Activated naive CD8-positive, alpha-beta T cell treated with anti-CD3 and anti-CD28 coated beads, Interleukin-2, amount 50 U/mL, for 24 hours (primary cell): ENCODE measurements at regions not wholly inside any gene's neighbourhood (a gene's known extent, or its start where the extent isn't known, plus 50 kb on each side); places are given as distances from the start of the nearest gene placed in this dataset.
"Not testable (repeated sequence)": the region's sequence is repeated elsewhere in the genome, so short reads cannot be mapped to it uniquely, and the experiment has no call there.

Experiments used
- ATAC-seq: fragments of 150-1000 bp; cut with Tn5 transposase; one replicate; pipeline ENCODE4 v1.10.0; 2021
- DNase-seq: peaks from one replicate; pipeline ENCODE4 v3.0.0; 2021
- H3K27ac Mint-ChIP-seq: one replicate; pipeline ENCODE4 v1.8.0; 2021; ENCODE audit warnings: mild to moderate bottlenecking, mixed read lengths
- H3K27me3 Mint-ChIP-seq: one replicate; pipeline ENCODE4 v1.8.0; 2021; ENCODE audit warnings: mixed read lengths
- H3K36me3 Mint-ChIP-seq: one replicate; pipeline ENCODE4 v1.8.0; 2021; ENCODE audit warnings: low read depth, mixed read lengths
- H3K4me1 Mint-ChIP-seq: one replicate; pipeline ENCODE4 v1.8.0; 2021; ENCODE audit warnings: mixed read lengths
- H3K4me3 Mint-ChIP-seq: one replicate; pipeline ENCODE4 v1.8.0; 2021; ENCODE audit warnings: mild to moderate bottlenecking, moderate library complexity, mixed read lengths
- H3K9me3 Mint-ChIP-seq: one replicate; pipeline ENCODE4 v1.8.0; 2021; ENCODE audit warnings: mixed read lengths

DNA sequence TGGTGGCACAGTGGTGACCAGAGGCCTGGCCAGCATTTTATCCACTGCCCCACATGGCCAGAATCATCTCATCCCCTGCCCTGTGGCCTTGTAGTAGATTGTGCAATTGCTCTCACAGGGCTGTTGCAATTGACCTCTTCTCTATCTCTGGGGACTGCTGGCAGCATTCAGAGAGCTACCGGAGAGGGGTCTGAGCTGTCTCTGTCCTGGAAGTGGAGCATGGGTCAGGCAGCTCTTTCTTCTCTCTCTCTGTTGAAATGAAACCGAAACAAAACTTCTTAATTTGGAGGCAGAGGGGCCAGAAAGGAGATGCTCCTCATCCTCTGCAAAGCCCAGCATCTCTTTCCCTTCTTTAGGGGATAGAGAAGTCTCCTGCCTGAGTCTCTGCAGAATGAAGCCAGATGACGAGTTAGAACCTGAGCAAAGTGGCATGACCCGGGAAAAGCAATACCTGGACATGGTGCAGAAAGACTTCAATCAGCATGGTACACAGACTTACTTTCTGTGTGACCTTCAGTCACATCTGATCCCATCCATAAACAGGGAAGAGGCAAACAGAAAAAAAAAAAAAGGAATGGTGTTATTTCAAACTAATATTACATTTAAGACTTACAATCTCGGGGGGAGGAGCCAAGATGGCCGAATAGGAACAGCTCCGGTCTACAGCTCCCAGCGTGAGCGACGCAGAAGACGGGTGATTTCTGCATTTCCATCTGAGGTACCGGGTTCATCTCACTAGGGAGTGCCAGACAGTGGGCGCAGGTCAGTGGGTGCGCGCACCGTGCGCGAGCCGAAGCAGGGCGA, 144.5 kb upstream of the BCL6 start:
- ATAC-seq: no peak
- Mint-ChIP-seq H3K27ac (no peak overlapping the region), H3K4me3 (no peak overlapping the region)

GRCh38 chr3:187890405-187890752, 145.1 kb upstream of the BCL6 start:
- H3K9me3 Mint-ChIP-seq, DNase-seq, H3K27me3 Mint-ChIP-seq, H3K4me1 Mint-ChIP-seq, H3K36me3 Mint-ChIP-seq, ATAC-seq, H3K27ac Mint-ChIP-seq, H3K4me3 Mint-ChIP-seq: not testable (repeated sequence)

More for the DNA sequence above, 144.5 kb upstream of the BCL6 start:
- H3K36me3 Mint-ChIP-seq: no peaks in the 10 kb centered on the region
- no peaks in the 10 kb centered on the region for H3K27me3 Mint-ChIP-seq
- H3K4me1 Mint-ChIP-seq: peaks cover 5% of the 10 kb centered on the region
- no peaks in the 10 kb centered on the region for H3K9me3 Mint-ChIP-seq
- no peak for DNase-seq

DNA sequence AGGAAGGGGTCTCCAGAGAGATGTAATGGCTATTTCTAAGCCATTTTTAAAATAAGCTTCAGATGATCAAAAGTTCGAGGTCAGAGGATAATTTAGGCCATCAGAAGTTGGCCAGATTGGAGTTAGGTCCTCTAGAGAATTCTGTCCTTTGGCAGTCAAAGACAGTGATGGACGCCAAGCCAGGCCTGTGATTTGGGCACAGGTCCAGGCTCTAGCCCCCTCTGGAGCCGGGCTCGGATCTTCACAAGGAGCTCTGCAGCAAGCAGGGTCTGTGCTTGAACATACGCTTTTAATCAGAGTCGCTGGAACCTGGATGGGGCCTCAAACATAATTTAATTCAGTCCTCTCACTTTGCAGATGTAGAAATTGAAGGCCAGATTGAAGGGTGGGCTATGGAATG, 151.4 kb upstream of the BCL6 start:
- H3K4me1 Mint-ChIP-seq: peaks cover 7% of the 10 kb centered on the region
- ATAC-seq (no peak), DNase-seq (no peak)
- no peak overlapping the region for H3K4me3 Mint-ChIP-seq
- H3K9me3 Mint-ChIP-seq: no peaks in the 10 kb centered on the region
- no peak overlapping the region for H3K27ac Mint-ChIP-seq
- H3K27me3 Mint-ChIP-seq: no peaks in the 10 kb centered on the region
- no peaks in the 10 kb centered on the region for H3K36me3 Mint-ChIP-seq

- no peak overlapping the region for H3K4me3 Mint-ChIP-seq
- DNase-seq: no peak
- no peak for ATAC-seq
These were observed 154.0 kb upstream of the BCL6 start for GRCh38 chr3:187899246-187899645.

DNA sequence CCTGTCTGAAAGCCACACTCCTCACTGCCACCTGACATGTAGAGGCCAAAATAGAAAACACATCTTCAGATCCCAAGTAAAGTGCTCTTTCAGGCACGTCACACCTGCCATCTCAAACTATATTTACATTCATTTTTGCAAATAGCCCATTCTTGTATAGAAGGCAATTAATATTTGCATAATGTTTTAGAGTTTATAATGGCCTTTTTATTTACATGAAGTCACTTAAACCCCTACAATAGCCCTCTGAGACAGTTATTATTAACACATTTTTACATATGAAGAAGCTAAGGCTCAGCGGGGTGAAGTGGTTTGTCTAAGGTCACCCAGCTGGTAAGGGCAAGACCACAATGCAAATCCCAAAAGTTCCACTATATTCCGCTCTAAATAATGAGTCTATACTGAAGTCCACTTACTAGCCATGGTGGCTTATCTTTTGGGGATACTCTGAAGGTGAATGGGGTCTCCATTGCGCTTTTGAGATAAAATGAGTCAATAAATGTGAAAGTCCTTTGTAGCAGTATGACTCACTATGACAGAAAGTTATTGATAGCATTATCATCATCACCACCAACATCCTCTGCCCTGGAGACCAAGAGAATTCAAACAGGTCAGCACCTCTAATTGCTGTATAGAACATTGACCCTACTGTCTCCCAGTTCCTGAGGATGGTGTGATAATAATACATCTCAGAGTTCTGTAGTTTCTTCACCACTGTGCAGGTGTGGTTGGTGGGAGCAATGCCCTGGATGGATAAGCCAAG, 155.9 kb upstream of the BCL6 start:
- Mint-ChIP-seq H3K9me3 (no peaks in the 10 kb centered on the region), H3K27ac (no peak overlapping the region), H3K36me3 (no peaks in the 10 kb centered on the region), H3K27me3 (no peaks in the 10 kb centered on the region), H3K4me1 (peaks cover 10% of the 10 kb centered on the region), H3K4me3 (no peak overlapping the region)
- no peak for DNase-seq
- peak; percentile 78 for ATAC-seq

More at GRCh38 chr3:187899246-187899645, 154.0 kb upstream of the BCL6 start:
- Mint-ChIP-seq H3K27ac (no peak overlapping the region), H3K27me3 (no peaks in the 10 kb centered on the region), H3K4me1 (peaks cover 10% of the 10 kb centered on the region), H3K9me3 (no peaks in the 10 kb centered on the region), H3K36me3 (no peaks in the 10 kb centered on the region)

DNA sequence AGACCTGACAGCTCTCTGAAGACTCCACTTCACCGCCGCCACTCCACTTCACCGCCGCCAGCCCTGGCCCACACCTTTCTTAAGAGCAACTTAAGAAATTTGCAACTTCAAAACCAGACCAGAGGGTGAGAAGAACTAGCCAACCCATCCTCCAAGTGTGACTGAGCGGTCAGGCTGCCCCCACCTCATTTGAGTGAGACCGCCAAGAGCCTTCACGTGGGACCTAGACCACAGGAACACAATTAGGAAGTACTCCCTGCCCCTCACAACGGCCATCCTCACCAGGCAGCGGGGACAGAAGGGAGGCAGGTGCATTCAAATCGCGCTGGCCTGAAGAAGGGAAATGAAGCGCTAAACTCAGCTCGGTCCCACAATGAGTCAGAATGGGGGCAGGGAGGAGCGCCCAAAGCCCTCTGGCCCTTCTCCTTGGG, 156.8 kb upstream of the BCL6 start:
- Mint-ChIP-seq H3K4me1 (peaks cover 10% of the 10 kb centered on the region), H3K27ac (no peak overlapping the region), H3K4me3 (no peak overlapping the region), H3K36me3 (no peaks in the 10 kb centered on the region), H3K27me3 (no peaks in the 10 kb centered on the region), H3K9me3 (no peaks in the 10 kb centered on the region)
- ATAC-seq: no peak
- no peak for DNase-seq

DNA sequence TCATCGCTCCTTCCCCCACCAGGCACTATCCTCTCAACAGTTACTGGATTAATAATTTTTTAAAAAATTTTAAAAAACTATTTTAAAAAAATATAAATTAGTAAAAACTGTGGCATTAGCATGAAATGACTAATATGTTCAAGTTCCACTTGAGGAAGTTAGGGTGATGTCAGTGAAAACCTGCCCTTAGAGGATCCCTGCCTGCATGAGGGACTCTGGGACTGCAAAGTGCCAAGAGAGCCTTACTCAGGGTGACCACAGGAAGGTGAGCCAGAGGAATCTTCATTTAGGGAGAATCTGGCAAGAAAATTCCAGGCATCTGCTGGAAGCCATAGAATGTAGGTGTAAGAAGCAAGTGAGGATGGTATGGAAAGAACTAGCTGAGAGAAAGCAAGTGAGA, 157.7 kb upstream of the BCL6 start:
- no peak for DNase-seq
- Mint-ChIP-seq H3K27ac (no peak overlapping the region), H3K36me3 (no peaks in the 10 kb centered on the region), H3K27me3 (no peaks in the 10 kb centered on the region), H3K4me1 (peaks cover 10% of the 10 kb centered on the region), H3K4me3 (no peak overlapping the region), H3K9me3 (no peaks in the 10 kb centered on the region)
- no peak for ATAC-seq

GRCh38 chr3:187903697-187904096, 158.4 kb upstream of the BCL6 start:
- no peaks in the 10 kb centered on the region for H3K9me3 Mint-ChIP-seq
- DNase-seq (no peak), ATAC-seq (no peak)
- H3K36me3 Mint-ChIP-seq: no peaks in the 10 kb centered on the region
- peaks cover 2% of the 10 kb centered on the region for H3K27me3 Mint-ChIP-seq
- H3K4me3 Mint-ChIP-seq: no peak overlapping the region
- H3K27ac Mint-ChIP-seq: no peak overlapping the region
- peaks cover 10% of the 10 kb centered on the region for H3K4me1 Mint-ChIP-seq

- Mint-ChIP-seq H3K4me1 (peaks cover 15% of the 10 kb centered on the region), H3K36me3 (no peaks in the 10 kb centered on the region), H3K9me3 (no peaks in the 10 kb centered on the region), H3K4me3 (no peak overlapping the region), H3K27me3 (peaks cover 2% of the 10 kb centered on the region), H3K27ac (no peak overlapping the region)
- no peak for DNase-seq
- ATAC-seq: no peak
These were observed 161.1 kb upstream of the BCL6 start for GRCh38 chr3:187906416-187906815.

GRCh38 chr3:187906920-187907319, 161.7 kb upstream of the BCL6 start:
- peaks cover 10% of the 10 kb centered on the region for H3K4me1 Mint-ChIP-seq
- H3K4me3 Mint-ChIP-seq: no peak overlapping the region
- no peak overlapping the region for H3K27ac Mint-ChIP-seq
- ATAC-seq (no peak), DNase-seq (no peak)
- H3K36me3 Mint-ChIP-seq: no peaks in the 10 kb centered on the region
- no peaks in the 10 kb centered on the region for H3K9me3 Mint-ChIP-seq
- H3K27me3 Mint-ChIP-seq: peaks cover 2% of the 10 kb centered on the region

GRCh38 chr3:187909866-187910265, 164.6 kb upstream of the BCL6 start:
- Mint-ChIP-seq H3K36me3 (no peaks in the 10 kb centered on the region), H3K9me3 (no peaks in the 10 kb centered on the region), H3K27me3 (peaks cover 3% of the 10 kb centered on the region), H3K27ac (no peak overlapping the region), H3K4me1 (peaks cover 14% of the 10 kb centered on the region), H3K4me3 (no peak overlapping the region)
- no peak for ATAC-seq
- DNase-seq: no peak

- H3K4me3 Mint-ChIP-seq: no peak overlapping the region
- H3K27me3 Mint-ChIP-seq: peaks cover 3% of the 10 kb centered on the region
- ATAC-seq (no peak), DNase-seq (no peak)
- H3K36me3 Mint-ChIP-seq: no peaks in the 10 kb centered on the region
- no peaks in the 10 kb centered on the region for H3K9me3 Mint-ChIP-seq
- no peak overlapping the region for H3K27ac Mint-ChIP-seq
- H3K4me1 Mint-ChIP-seq: peaks cover 30% of the 10 kb centered on the region
These were observed 166.7 kb upstream of the BCL6 start for GRCh38 chr3:187912007-187912406.

DNA sequence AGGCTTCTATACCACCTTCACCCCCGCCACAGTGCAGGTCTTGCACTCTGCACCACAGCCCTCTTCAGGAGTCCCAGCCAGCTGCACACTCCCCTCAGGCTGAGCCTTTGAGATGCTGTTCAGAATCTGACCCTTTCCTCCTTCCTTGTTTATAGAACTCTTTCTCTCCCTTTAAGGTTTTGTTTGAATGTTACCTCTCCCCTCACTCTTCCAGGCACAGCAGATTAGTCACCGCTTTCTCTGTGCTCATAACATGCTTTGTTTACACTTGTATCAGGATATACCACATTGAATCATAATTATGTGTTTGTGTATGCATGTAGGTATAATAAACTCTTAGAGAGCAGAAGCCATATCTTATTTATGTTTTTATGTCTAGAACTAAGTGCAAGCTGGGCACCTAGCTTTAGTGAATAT, 168.4 kb upstream of the BCL6 start:
- ATAC-seq (no peak), DNase-seq (no peak)
- no peaks in the 10 kb centered on the region for H3K9me3 Mint-ChIP-seq
- H3K4me3 Mint-ChIP-seq: no peak overlapping the region
- no peak overlapping the region for H3K27ac Mint-ChIP-seq
- peaks cover 45% of the 10 kb centered on the region for H3K4me1 Mint-ChIP-seq
- no peaks in the 10 kb centered on the region for H3K36me3 Mint-ChIP-seq
- H3K27me3 Mint-ChIP-seq: peaks cover 1% of the 10 kb centered on the region

DNA sequence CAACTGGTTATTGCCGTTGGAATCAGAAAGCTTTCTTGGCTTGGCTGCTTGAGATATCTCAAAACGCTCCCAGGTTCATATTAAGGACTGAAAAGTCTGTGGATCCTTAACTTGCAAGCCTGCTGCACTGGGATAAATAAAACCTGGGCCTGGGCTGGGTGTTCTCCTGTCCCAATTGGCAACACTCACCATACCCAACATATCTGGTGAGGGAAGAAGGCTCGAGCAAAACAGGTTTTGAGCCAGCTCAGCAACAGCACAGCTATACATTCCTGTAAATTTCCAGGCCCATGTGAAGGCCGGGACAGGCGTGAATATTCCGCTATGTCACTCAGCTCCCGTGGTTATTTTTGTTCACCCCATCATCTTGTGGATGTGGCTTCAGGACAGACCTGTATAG, 169.0 kb upstream of the BCL6 start:
- Mint-ChIP-seq H3K27ac (no peak overlapping the region), H3K4me3 (no peak overlapping the region), H3K4me1 (peaks cover 51% of the 10 kb centered on the region), H3K9me3 (no peaks in the 10 kb centered on the region), H3K27me3 (peaks cover 1% of the 10 kb centered on the region), H3K36me3 (peaks cover 1% of the 10 kb centered on the region)
- no peak for ATAC-seq
- DNase-seq: no peak

DNA sequence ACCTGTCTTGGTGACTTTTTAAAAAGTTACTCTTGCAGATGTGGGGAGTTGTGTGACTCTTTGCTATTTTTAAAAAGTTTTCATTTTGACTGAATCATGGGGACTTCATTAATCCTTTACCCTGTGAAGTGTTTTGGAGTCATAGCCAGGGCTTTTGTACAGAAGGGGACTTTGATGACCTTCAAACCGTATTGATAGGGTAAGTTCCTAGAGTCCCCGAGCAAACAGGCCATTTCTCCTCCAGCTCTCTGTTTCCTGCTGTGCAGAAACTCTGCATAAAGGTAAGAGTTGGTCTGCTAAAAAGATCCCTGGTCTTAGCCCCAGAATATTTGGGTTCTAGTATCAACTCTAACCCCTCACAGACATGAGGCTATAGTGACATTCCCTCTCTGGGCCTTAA, 170.8 kb upstream of the BCL6 start:
- no peak overlapping the region for H3K27ac Mint-ChIP-seq
- ATAC-seq: no peak
- peaks cover 1% of the 10 kb centered on the region for H3K27me3 Mint-ChIP-seq
- H3K9me3 Mint-ChIP-seq: no peaks in the 10 kb centered on the region
- H3K4me1 Mint-ChIP-seq: peaks cover 59% of the 10 kb centered on the region
- no peak for DNase-seq
- no peak overlapping the region for H3K4me3 Mint-ChIP-seq
- H3K36me3 Mint-ChIP-seq: peaks cover 1% of the 10 kb centered on the region
